B cell (primary cell): ENCODE measurements at regions not wholly inside any gene's neighbourhood (a gene's known extent, or its start where the extent isn't known, plus 50 kb on each side); places are given as distances from the start of the nearest gene placed in this dataset.
"Not testable (repeated sequence)": the region's sequence is repeated elsewhere in the genome, so short reads cannot be mapped to it uniquely, and the experiment has no call there.

Experiments
- ATAC-seq: fragments of 200-7000 bp; cut with Tn5 transposase; one replicate; pipeline ENCODE4 v1.10.0; 2021; ENCODE audit warnings: low read depth, mild to moderate bottlenecking, moderate number of reproducible peaks, moderate library complexity
- CTCF ChIA-PET: fragments of 350-600 bp; sonication (Branson Sonifier 250); formaldehyde crosslinking; loops from one replicate; lab custom pipeline; 2021; ENCODE audit warnings: antibody characterized with exemption, inconsistent platforms; lab: Charles Lee
- POLR2A ChIA-PET: fragments of 350-600 bp; sonication (Branson Sonifier 250); formaldehyde crosslinking; loops from one replicate; lab custom pipeline; 2021; ENCODE audit warnings: antibody characterized with exemption; lab: Charles Lee
- DNase-seq: peaks from one replicate; pipeline ENCODE4 v3.0.0; 2013
- H2AFZ ChIP-seq: 2 replicates; pipeline ENCODE4 v1.6.1; 2012; ENCODE audit warnings: mild to moderate bottlenecking, low read depth, low read length; ENCODE audit not compliant: insufficient read depth, poor library complexity, severe bottlenecking
- H3K27ac ChIP-seq, 2 donors: 1 replicate in 1 of 2; 2 replicates in 1 of 2; pipeline ENCODE4 v1.5.1; 2012 to 2013; ENCODE audit warnings: low read length in 2 of 2, mild to moderate bottlenecking in 2 of 2, moderate library complexity in 1 of 2
- H3K27me3 ChIP-seq, 4 experiments: fragments of 200-600 bp in 1 of 4; sonication (generic) in 1 of 4; replicated peaks in 1 of 4; 1 replicate in 2 of 4; 2 replicates in 2 of 4; pipeline versions ENCODE4 v1.6.1 to v1.7.0; 2013 to 2016; ENCODE audit warnings: low read length in 3 of 4, mild to moderate bottlenecking in 2 of 4, mixed read lengths in 1 of 4, moderate library complexity in 1 of 4; ENCODE audit not compliant: insufficient read depth in 4 of 4, control insufficient read depth in 3 of 4; ENCODE audit errors: control extremely low read depth in 1 of 4
- H3K36me3 ChIP-seq, 2 experiments: replicated peaks in 1 of 2; 1 replicate in 1 of 2; 2 replicates in 1 of 2; pipeline versions ENCODE4 v1.6.1 to v1.7.1; 2013; ENCODE audit warnings: low read length in 1 of 2; ENCODE audit not compliant: insufficient read depth in 2 of 2, control insufficient read depth in 1 of 2; ENCODE audit errors: control extremely low read depth in 1 of 2, extremely low read depth in 1 of 2
- H3K4me1 ChIP-seq, 2 donors: fragments of 200-600 bp in 1 of 2; sonication (generic) in 1 of 2; 1 replicate in 1 of 2; 2 replicates in 1 of 2; pipeline versions ENCODE4 v1.5.1 to v1.6.1; 2013 to 2017; ENCODE audit warnings: low read length in 2 of 2; ENCODE audit not compliant: control insufficient read depth in 2 of 2, insufficient read depth in 2 of 2
- H3K4me2 ChIP-seq: replicated peaks from 2 replicates; pipeline ENCODE3; 2012; ENCODE audit warnings: mild to moderate bottlenecking, low read depth, low read length; ENCODE audit not compliant: poor library complexity, severe bottlenecking
- H3K4me3 ChIP-seq, 5 experiments: fragments of 200-600 bp in 1 of 5; sonication (generic) in 1 of 5; 1 replicate in 3 of 5; 2 replicates in 2 of 5; pipeline versions ENCODE4 v1.5.1 to v1.7.0; 2011 to 2016; ENCODE audit warnings: low read length in 4 of 5, mild to moderate bottlenecking in 4 of 5, low read depth in 2 of 5, control low read depth in 1 of 5, moderate library complexity in 1 of 5; ENCODE audit not compliant: insufficient read depth in 1 of 5; ENCODE audit errors: control extremely low read depth in 1 of 5, extremely low read depth in 1 of 5
- H3K79me2 ChIP-seq: fragments of 200-600 bp; sonication (generic); one replicate; pipeline ENCODE4 v1.6.0; 2016; ENCODE audit warnings: low read length; ENCODE audit not compliant: control insufficient read depth, insufficient read depth
- H3K9ac ChIP-seq: fragments of 200-600 bp; sonication (generic); 2 replicates; pipeline ENCODE4 v1.6.1; 2017; ENCODE audit warnings: mild to moderate bottlenecking, low read length, moderate library complexity
- H3K9me3 ChIP-seq, 3 donors: one replicate each; pipeline versions ENCODE4 v1.6.1 to v1.7.1; 2013; ENCODE audit warnings: low read length in 2 of 3; ENCODE audit not compliant: control insufficient read depth in 2 of 3, insufficient read depth in 1 of 3; ENCODE audit errors: control extremely low read depth in 1 of 3
- H4K20me1 ChIP-seq: 2 replicates; pipeline ENCODE4 v1.6.0; 2012; ENCODE audit warnings: mild to moderate bottlenecking, low read length; ENCODE audit not compliant: insufficient read depth, control insufficient read depth, poor library complexity, severe bottlenecking
- H3K27ac Mint-ChIP-seq: one replicate; pipeline ENCODE4 v1.8.0; 2021; ENCODE audit warnings: mixed read lengths
- H3K27me3 Mint-ChIP-seq: one replicate; pipeline ENCODE4 v1.8.0; 2021; ENCODE audit warnings: mixed read lengths
- H3K4me1 Mint-ChIP-seq: one replicate; pipeline ENCODE4 v1.8.0; 2021; ENCODE audit warnings: mixed read lengths
- H3K4me3 Mint-ChIP-seq: one replicate; pipeline ENCODE4 v1.8.0; 2021; ENCODE audit warnings: mixed read lengths
- H3K9me3 Mint-ChIP-seq: one replicate; pipeline ENCODE4 v1.8.0; 2022; ENCODE audit warnings: mixed read lengths; ENCODE audit not compliant: insufficient read depth
- EZH2 ChIP-seq: IDR thresholded peaks from 2 replicates; pipeline ENCODE4 v1.6.1; 2012; ENCODE audit warnings: borderline replicate concordance, low read depth, mild to moderate bottlenecking, moderate library complexity, low read length; ENCODE audit not compliant: insufficient read depth, poor library complexity, severe bottlenecking
- WGBS: methylation state at CpG from one replicate; pipeline ENCODE4 v1.1.5; 2013; ENCODE audit warnings: missing lambda C conversion rate; ENCODE audit not compliant: insufficient coverage; 5-methylcytosine and 5-hydroxymethylcytosine counted together
- intact Hi-C: fragments of 100-400 bp; cut with micrococcal nuclease; formaldehyde crosslinking; loops from one replicate; pipeline ENCODE4 v1.10.0; 2022
- TF ChIP-seq, protein P1 (sequence below): fragments of 200-600 bp; IDR thresholded peaks from one replicate; pipeline ENCODE4 v1.8.0; 2022; ENCODE audit warnings: antibody characterized with exemption, mild to moderate bottlenecking

DNA sequence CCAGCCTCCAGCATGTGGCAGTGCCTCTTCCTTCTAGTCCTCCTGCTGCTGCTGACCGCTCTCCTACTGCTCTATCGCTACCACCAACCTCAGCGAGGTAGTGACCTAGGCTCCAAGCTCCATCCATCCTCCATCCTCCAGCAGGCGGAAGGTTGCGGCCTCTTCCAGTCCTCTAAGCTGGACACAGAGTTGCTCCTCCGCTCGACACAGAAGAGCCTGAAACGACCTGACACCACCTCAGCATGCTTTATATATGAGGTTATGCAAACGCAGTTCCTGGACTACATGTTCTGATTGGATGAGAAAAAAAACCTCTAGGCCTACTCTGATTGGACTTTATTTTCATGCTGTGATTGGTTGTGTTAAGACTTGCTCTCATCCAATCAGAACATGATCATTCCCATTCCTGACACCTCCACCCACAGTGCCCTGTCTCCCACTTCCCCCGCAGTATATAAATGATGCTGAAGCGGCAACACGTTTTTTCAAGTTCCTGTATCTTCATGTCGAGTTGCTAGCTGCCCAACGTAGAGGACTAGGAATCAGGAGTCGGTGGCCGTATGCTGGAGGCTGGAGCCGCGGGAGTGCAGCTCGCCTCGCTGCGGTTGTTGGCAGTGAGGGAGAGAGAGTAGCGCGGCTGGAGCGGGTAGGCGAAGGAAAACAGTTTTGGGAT is 398.1 kb downstream of the KCNJ18 start:
- no peaks in the 10 kb centered on the region for H3K27me3 ChIP-seq
- DNase-seq (no peak), ATAC-seq (no peak)
- no peaks in the 10 kb centered on the region for H3K4me1 ChIP-seq
- H3K4me2 ChIP-seq: no peak overlapping the region
- no peak overlapping the region for H3K27ac Mint-ChIP-seq
- H3K27me3 Mint-ChIP-seq: no peaks in the 10 kb centered on the region
- intact Hi-C loops: no loop called here
- H3K36me3 ChIP-seq: no peaks in the 10 kb centered on the region
- peaks cover 0 to 10% (median 0%) of the 10 kb centered on the region in 3 donors for H3K9me3 ChIP-seq
- H3K27ac ChIP-seq: no peak overlapping the region
- peaks cover 6% of the 10 kb centered on the region for H3K9me3 Mint-ChIP-seq
- H3K4me1 Mint-ChIP-seq: no peaks in the 10 kb centered on the region
- POLR2A ChIA-PET: no interaction called here
- WGBS: 93% methylated on average over 18 of the region's 25 CpGs
- TF ChIP-seq EZH2: no peak
- TF ChIP-seq, protein P1, sequence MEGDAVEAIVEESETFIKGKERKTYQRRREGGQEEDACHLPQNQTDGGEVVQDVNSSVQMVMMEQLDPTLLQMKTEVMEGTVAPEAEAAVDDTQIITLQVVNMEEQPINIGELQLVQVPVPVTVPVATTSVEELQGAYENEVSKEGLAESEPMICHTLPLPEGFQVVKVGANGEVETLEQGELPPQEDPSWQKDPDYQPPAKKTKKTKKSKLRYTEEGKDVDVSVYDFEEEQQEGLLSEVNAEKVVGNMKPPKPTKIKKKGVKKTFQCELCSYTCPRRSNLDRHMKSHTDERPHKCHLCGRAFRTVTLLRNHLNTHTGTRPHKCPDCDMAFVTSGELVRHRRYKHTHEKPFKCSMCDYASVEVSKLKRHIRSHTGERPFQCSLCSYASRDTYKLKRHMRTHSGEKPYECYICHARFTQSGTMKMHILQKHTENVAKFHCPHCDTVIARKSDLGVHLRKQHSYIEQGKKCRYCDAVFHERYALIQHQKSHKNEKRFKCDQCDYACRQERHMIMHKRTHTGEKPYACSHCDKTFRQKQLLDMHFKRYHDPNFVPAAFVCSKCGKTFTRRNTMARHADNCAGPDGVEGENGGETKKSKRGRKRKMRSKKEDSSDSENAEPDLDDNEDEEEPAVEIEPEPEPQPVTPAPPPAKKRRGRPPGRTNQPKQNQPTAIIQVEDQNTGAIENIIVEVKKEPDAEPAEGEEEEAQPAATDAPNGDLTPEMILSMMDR: no peak
- H3K79me2 ChIP-seq: no peaks in the 10 kb centered on the region
- CTCF ChIA-PET: no interaction called here
- H3K9ac ChIP-seq: no peak overlapping the region
- H4K20me1 ChIP-seq: no peaks in the 10 kb centered on the region
- no peak overlapping the region for H3K4me3 Mint-ChIP-seq
- no peak overlapping the region for H3K4me3 ChIP-seq
- no peak overlapping the region for H2AFZ ChIP-seq

DNA sequence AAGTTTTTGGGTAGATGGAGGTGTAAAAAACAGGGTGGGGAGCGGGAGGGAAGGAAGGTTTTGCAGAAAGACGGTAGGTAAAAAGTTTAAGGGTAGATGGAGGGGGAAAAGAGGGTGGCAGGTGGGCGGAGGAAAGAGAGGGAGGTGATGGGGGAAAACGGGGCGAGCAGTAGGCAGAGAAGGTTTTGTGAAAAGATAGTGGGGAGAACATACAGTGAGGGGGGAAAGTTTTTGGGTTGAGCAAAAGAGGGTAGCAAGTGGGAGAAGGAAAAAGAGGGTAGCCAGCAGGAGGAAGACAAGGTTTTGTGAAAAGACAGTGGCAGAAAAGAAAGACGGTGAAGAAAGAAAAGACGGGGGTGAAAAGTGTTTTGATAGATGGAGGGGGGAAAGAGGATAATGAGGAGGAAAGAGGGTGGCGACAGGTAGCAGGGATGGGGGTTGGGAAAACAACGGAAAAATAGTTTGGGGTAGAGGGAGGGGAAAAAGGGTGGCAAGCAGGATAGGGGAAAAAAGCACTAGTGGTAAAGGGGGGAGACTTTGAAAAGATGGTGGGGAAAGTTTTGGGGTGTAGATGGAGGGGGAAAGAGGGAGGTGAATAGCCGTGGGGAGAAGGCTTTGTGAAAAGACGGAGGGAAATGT is 398.8 kb downstream of the KCNJ18 start:
- intact Hi-C loops, H3K4me1 Mint-ChIP-seq, H3K9me3 Mint-ChIP-seq, H3K4me1 ChIP-seq, H3K9ac ChIP-seq, H3K4me3 ChIP-seq, H3K27ac Mint-ChIP-seq, H3K27ac ChIP-seq, H3K27me3 Mint-ChIP-seq, H2AFZ ChIP-seq, DNase-seq, H3K4me2 ChIP-seq, CTCF ChIA-PET, H3K27me3 ChIP-seq, H3K4me3 Mint-ChIP-seq, H3K36me3 ChIP-seq, POLR2A ChIA-PET, ATAC-seq, H4K20me1 ChIP-seq, H3K79me2 ChIP-seq: not testable (repeated sequence)
- 96% methylated on average over 8 of the region's 11 CpGs for WGBS
- peaks cover 0 to 10% (median 0%) of the 10 kb centered on the region in 3 donors for H3K9me3 ChIP-seq

DNA sequence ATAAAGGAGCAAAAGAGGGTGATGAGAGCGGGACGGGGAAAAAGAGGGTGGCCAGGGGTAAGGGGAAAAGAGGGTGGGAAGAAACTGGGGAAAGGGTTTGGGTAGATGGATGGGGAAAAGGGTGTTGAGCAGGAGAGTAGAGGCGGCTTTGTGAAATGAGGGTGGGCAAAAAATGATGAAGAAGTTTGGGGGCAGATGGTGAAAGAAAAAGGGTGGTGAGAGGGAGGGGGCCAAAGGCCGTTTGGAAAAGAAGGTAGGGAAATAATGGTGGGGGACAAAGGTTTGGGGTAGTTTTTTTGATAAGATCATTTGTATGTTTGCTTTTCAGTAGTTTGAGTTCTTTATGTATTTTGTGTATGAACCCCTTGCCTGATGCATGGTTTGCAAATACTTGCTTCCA is 399.5 kb downstream of the KCNJ18 start:
- WGBS: 92% methylated on average over 4 of the region's 4 CpGs
- POLR2A ChIA-PET, H4K20me1 ChIP-seq, CTCF ChIA-PET, H3K36me3 ChIP-seq, H3K27ac Mint-ChIP-seq, H3K27ac ChIP-seq, DNase-seq, H3K4me2 ChIP-seq, H3K4me3 ChIP-seq, intact Hi-C loops, H3K27me3 Mint-ChIP-seq, H3K4me3 Mint-ChIP-seq, H3K79me2 ChIP-seq, H3K4me1 Mint-ChIP-seq, H3K9ac ChIP-seq, ATAC-seq, H3K9me3 Mint-ChIP-seq, H3K4me1 ChIP-seq, H3K27me3 ChIP-seq, H2AFZ ChIP-seq: not testable (repeated sequence)
- H3K9me3 ChIP-seq: peaks cover 0 to 10% (median 0%) of the 10 kb centered on the region in 3 donors
